ENCODE measurements at regions not wholly inside any gene's neighbourhood (a gene's known extent, or its start where the extent isn't known, plus 50 kb on each side); places are given as distances from the start of the nearest gene placed in this dataset.
"Not testable (repeated sequence)": the region's sequence is repeated elsewhere in the genome, so short reads cannot be mapped to it uniquely, and the experiment has no call there.

GRCh38 chr2:194289712-194290346 lies 1367.2 kb upstream of the SLC39A10 start:
- Histone ChIP-seq H3F3A (ENCODE audit: insufficient read depth, low read length) (no peaks in the 10 kb centered on the region), H3K9me3 (replicated peaks; ENCODE audit: insufficient read depth, low read length) (no peaks in the 10 kb centered on the region), H3K36me3 (replicated peaks; ENCODE audit: insufficient read depth, low read length) (no peaks in the 10 kb centered on the region), H3K79me2 (ENCODE audit: low read length) (no peaks in the 10 kb centered on the region), H2AFZ (ENCODE audit: low read length) (no peak overlapping the region), H4K20me1 (ENCODE audit: insufficient read depth, low read length) (no peaks in the 10 kb centered on the region), H3K27ac (ENCODE audit: low read length) (no peak overlapping the region), H3K4me3 (ENCODE audit: low read length) (no peak overlapping the region), H3K9ac (ENCODE audit: low read length) (no peak overlapping the region), H3K9me2 (replicated peaks; ENCODE audit: insufficient read depth, low read length) (no peaks in the 10 kb centered on the region), H3K4me1 (ENCODE audit: low read length) (no peaks in the 10 kb centered on the region), H3K27me3 (replicated peaks; ENCODE audit: insufficient read depth, low read length) (no peaks in the 10 kb centered on the region), H3K4me2 (ENCODE audit: low read depth, low read length) (no peak overlapping the region)
- DNase-seq, result no peak
- TF ChIP-seq CTCF (IDR thresholded peaks at IDR 0.05; ENCODE audit: low read length) (no peak), EZH2 (optimal IDR thresholded peaks at IDR 0.05; ENCODE audit: low read depth, low read length) (no peak), EZH2phosphoT487 (IDR thresholded peaks at IDR 0.05; ENCODE audit: low read length) (no peak)

- not testable (repeated sequence) for H3K4me1 ChIP-seq (ENCODE audit: low read length); H3K79me2 ChIP-seq (ENCODE audit: low read length); H3F3A ChIP-seq (ENCODE audit: insufficient read depth, low read length); H3K9me2 ChIP-seq (replicated peaks; ENCODE audit: insufficient read depth, low read length); DNase-seq; H3K4me3 ChIP-seq (ENCODE audit: low read length); H2AFZ ChIP-seq (ENCODE audit: low read length); H3K27me3 ChIP-seq (replicated peaks; ENCODE audit: insufficient read depth, low read length); H3K27ac ChIP-seq (ENCODE audit: low read length); H3K9ac ChIP-seq (ENCODE audit: low read length); H3K9me3 ChIP-seq (replicated peaks; ENCODE audit: insufficient read depth, low read length); H3K36me3 ChIP-seq (replicated peaks; ENCODE audit: insufficient read depth, low read length); H4K20me1 ChIP-seq (ENCODE audit: insufficient read depth, low read length); H3K4me2 ChIP-seq (ENCODE audit: low read depth, low read length)
Observed at GRCh38 chr2:194276667-194277066, 1380.4 kb upstream of the SLC39A10 start.

GRCh38 chr2:194271293-194271961 lies 1385.6 kb upstream of the SLC39A10 start:
- Histone ChIP-seq H4K20me1 (ENCODE audit: insufficient read depth, low read length) (no peaks in the 10 kb centered on the region), H3K79me2 (ENCODE audit: low read length) (no peaks in the 10 kb centered on the region), H3F3A (ENCODE audit: insufficient read depth, low read length) (no peaks in the 10 kb centered on the region), H3K27ac (ENCODE audit: low read length) (no peak overlapping the region), H3K9me2 (replicated peaks; ENCODE audit: insufficient read depth, low read length) (no peaks in the 10 kb centered on the region), H3K4me2 (ENCODE audit: low read depth, low read length) (no peak overlapping the region), H2AFZ (ENCODE audit: low read length) (no peak overlapping the region), H3K4me1 (ENCODE audit: low read length) (no peaks in the 10 kb centered on the region), H3K4me3 (ENCODE audit: low read length) (no peak overlapping the region), H3K36me3 (replicated peaks; ENCODE audit: insufficient read depth, low read length) (no peaks in the 10 kb centered on the region), H3K9me3 (replicated peaks; ENCODE audit: insufficient read depth, low read length) (no peaks in the 10 kb centered on the region), H3K27me3 (replicated peaks; ENCODE audit: insufficient read depth, low read length) (no peaks in the 10 kb centered on the region), H3K9ac (ENCODE audit: low read length) (no peak overlapping the region)
- DNase-seq, result no peak
- TF ChIP-seq EZH2 (optimal IDR thresholded peaks at IDR 0.05; ENCODE audit: low read depth, low read length) (no peak), EZH2phosphoT487 (IDR thresholded peaks at IDR 0.05; ENCODE audit: low read length) (no peak), CTCF (IDR thresholded peaks at IDR 0.05; ENCODE audit: low read length) (no peak)

- TF ChIP-seq EZH2phosphoT487 (IDR thresholded peaks at IDR 0.05; ENCODE audit: low read length), result no peak
- no peak for TF ChIP-seq CTCF (IDR thresholded peaks at IDR 0.05; ENCODE audit: low read length)
- TF ChIP-seq EZH2 (optimal IDR thresholded peaks at IDR 0.05; ENCODE audit: low read depth, low read length), result no peak
- no peak overlapping the region for H3K9ac ChIP-seq (ENCODE audit: low read length)
Observed at GRCh38 chr2:194270648-194271047, 1386.4 kb upstream of the SLC39A10 start.

More at GRCh38 chr2:194270648-194271047, 1386.4 kb upstream of the SLC39A10 start:
- Histone ChIP-seq H2AFZ (ENCODE audit: low read length) (no peak overlapping the region), H3K36me3 (replicated peaks; ENCODE audit: insufficient read depth, low read length) (no peaks in the 10 kb centered on the region), H3K27me3 (replicated peaks; ENCODE audit: insufficient read depth, low read length) (no peaks in the 10 kb centered on the region), H3K4me3 (ENCODE audit: low read length) (no peak overlapping the region), H3F3A (ENCODE audit: insufficient read depth, low read length) (no peaks in the 10 kb centered on the region), H3K9me2 (replicated peaks; ENCODE audit: insufficient read depth, low read length) (no peaks in the 10 kb centered on the region), H4K20me1 (ENCODE audit: insufficient read depth, low read length) (no peaks in the 10 kb centered on the region), H3K4me1 (ENCODE audit: low read length) (no peaks in the 10 kb centered on the region), H3K79me2 (ENCODE audit: low read length) (no peaks in the 10 kb centered on the region), H3K27ac (ENCODE audit: low read length) (no peak overlapping the region), H3K4me2 (ENCODE audit: low read depth, low read length) (no peak overlapping the region), H3K9me3 (replicated peaks; ENCODE audit: insufficient read depth, low read length) (no peaks in the 10 kb centered on the region)
- no peak for DNase-seq
